ENCODE measurements at regions not wholly inside any gene's neighbourhood (a gene's known extent, or its start where the extent isn't known, plus 50 kb on each side); places are given as distances from the start of the nearest gene placed in this dataset.

DNA sequence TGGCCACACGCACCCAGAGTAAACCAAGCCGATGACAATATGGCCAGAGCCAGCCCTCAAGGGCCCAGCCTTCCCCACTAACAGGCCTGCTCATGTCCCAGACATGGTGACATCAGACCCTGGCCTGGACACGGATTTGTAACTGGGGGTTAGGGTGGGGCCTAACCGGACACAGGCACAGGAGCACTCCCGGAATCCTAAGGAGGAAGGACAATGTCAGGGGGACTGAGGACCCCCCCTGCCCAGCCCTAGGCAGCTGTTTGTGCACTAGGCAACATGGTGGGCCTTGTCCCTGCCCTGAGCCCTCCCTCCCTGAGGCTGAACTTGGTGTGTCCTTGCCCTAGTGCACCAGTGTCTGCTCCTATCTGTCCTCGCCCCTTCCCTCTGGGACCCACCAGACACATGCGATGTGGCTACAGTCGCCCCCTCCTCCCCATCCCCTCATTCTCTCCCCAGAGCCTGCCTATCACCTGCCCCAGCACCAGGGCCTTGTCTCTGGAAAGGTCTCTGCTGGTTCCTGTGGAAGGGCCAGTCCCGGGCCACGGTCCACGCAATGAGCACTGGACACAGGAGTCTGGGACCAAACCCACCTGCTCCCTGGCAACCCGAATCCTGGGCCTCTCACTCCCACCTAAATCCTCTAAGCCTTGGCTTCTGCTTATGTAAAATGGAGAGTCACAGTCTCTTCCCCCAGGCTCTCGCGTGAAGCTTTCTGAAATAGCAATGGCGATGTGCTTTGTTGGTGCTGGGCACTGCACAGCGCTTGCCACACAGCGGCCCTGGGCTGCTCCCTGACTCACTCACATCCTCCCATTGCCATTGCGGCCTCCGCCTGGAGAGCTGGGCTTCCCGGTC is 76.5 kb upstream of the RAB6C start:
- no peaks in the 10 kb centered on the region for H3K9me3 ChIP-seq (ENCODE audit: control insufficient read depth, insufficient read depth, low read length)
- no peak overlapping the region for H3K27ac ChIP-seq (ENCODE audit: low read depth, low read length)
- H3K4me3 ChIP-seq (ENCODE audit: low read depth, low read length) = no peak overlapping the region
- ChIA-PET CTCF (no interaction called here), POLR2A (no interaction called here)
- TF ChIP-seq, protein P1, sequence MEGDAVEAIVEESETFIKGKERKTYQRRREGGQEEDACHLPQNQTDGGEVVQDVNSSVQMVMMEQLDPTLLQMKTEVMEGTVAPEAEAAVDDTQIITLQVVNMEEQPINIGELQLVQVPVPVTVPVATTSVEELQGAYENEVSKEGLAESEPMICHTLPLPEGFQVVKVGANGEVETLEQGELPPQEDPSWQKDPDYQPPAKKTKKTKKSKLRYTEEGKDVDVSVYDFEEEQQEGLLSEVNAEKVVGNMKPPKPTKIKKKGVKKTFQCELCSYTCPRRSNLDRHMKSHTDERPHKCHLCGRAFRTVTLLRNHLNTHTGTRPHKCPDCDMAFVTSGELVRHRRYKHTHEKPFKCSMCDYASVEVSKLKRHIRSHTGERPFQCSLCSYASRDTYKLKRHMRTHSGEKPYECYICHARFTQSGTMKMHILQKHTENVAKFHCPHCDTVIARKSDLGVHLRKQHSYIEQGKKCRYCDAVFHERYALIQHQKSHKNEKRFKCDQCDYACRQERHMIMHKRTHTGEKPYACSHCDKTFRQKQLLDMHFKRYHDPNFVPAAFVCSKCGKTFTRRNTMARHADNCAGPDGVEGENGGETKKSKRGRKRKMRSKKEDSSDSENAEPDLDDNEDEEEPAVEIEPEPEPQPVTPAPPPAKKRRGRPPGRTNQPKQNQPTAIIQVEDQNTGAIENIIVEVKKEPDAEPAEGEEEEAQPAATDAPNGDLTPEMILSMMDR (IDR thresholded peaks at IDR 0.05; ENCODE audit: low read depth, low read length) = no peak
- DNase-seq (ENCODE audit: low read depth, low spot score) = no peak
- H3K27me3 ChIP-seq (ENCODE audit: control insufficient read depth, insufficient read depth, low read length) = no peaks in the 10 kb centered on the region

DNA sequence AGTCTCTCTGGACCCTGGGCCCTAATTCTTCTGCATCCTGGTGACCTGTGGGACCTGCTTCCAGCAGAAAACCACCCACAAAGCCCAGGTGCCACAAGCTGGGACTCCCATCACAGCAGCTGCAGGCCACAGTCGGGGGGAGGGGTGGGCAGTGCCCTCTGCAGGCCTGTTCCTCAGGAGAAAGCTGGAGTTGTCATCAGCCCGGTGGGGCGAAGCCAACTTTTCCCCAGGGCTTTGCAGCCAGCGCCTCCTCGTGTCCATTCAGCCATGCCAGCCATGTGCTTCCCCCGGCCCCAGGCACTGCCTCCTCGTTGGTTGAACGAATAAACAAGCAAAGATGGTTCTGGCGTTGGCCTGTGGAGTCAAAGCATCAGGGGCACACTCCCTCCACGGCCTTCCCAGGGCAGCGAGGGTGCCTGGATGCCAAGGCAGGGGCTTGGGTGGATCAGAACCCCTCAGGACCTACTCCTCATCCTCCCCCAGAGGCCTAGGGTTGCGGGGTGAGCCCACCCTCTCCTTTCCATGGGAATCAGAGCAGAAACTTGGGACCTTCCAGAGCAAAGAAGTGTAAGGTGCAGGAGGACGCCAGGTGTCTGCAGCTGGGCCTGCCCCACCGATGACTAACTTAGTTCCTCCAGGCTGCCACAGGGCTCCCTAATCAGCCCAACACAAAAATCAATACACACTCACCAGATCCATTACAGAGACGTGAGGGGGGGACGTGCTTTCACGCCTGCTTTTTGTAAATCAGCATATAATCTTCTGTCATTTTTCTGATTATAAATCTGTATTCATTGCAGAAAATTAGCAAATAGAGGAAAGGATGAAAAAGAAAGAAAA is 75.7 kb upstream of the RAB6C start:
- Histone ChIP-seq H3K27ac (ENCODE audit: low read depth, low read length) (no peak overlapping the region), H3K4me3 (ENCODE audit: low read depth, low read length) (no peak overlapping the region), H3K9me3 (ENCODE audit: control insufficient read depth, insufficient read depth, low read length) (no peaks in the 10 kb centered on the region), H3K27me3 (ENCODE audit: control insufficient read depth, insufficient read depth, low read length) (no peaks in the 10 kb centered on the region)
- TF ChIP-seq, protein P1 (IDR thresholded peaks at IDR 0.05; ENCODE audit: low read depth, low read length) = no peak
- ChIA-PET CTCF (no interaction called here), POLR2A (no interaction called here)
- no peak for DNase-seq (ENCODE audit: low read depth, low spot score)

DNA sequence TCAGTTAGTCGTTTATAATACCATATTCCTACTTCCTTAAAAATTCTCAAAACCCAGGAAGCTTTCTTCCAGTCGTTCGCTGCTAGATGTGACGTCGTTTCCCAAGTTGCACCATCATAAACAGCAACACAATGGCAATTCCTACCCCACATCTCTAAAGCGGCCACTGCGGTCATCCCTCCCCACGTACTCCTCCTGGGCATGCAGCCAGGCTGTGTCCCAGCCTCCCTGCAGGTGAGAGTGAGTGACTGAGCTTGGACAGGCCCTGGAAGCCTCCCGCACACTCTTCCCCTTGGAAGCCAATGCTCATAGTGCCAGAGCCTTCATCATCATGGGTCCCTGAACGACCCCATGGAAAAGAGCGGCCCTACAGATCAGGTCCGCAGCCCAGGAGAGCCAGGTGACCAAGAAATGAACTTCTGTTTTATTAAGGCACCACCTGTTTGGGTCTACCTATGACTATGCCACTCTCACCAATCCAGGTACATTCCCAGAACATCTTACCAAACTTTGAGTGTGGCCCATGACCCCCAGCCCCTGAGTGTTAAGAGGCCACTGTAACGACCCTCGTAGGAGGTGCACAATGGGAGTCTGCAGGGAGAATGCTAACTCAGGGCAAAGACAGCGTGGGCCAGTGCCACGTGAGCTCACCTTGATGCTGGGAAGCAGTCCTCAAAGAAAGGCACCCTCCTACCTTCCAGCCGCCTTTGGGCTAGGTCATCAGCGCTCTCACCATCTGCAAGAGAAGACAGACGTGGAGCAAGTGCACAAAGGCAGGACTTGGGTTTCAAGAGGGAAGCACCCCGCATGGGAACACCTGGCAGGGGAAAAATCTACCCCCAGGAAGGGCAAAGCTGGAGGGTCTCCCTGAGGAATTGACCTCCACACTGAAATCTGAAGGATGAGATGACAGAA is 74.7 kb upstream of the RAB6C start:
- CTCF ChIA-PET = no interaction called here

DNA sequence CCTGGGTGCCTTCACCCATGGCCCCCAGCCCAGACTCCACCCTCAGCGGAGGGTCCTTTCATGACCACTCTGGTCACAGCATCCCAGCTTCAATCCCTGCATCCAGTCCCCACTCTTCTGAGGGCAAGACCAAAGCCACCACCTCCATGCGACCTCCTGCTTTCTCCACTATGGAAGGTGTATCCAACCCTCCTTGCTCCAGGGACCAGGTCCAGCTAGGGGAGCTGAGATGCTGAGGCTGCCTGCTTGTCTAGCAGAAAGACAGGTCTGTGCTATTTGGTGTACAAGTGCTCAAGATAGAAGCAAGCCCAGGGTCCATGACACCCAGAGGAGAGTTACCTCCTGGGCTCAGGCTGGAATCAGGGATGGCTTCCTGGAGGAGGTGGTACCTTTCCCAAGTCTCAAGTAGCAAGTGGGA is 73.8 kb upstream of the RAB6C start:
- H3K27me3 ChIP-seq (ENCODE audit: control insufficient read depth, insufficient read depth, low read length) = no peaks in the 10 kb centered on the region
- H3K9me3 ChIP-seq (ENCODE audit: control insufficient read depth, insufficient read depth, low read length) = no peaks in the 10 kb centered on the region
- no peak for DNase-seq (ENCODE audit: low read depth, low spot score)
- POLR2A ChIA-PET = no interaction called here
- CTCF ChIA-PET = no interaction called here
- no peak overlapping the region for H3K4me3 ChIP-seq (ENCODE audit: low read depth, low read length)
- TF ChIP-seq, protein P1 (IDR thresholded peaks at IDR 0.05; ENCODE audit: low read depth, low read length) = no peak
- no peak overlapping the region for H3K27ac ChIP-seq (ENCODE audit: low read depth, low read length)

More for the DNA sequence above, 74.7 kb upstream of the RAB6C start:
- TF ChIP-seq, protein P1 (IDR thresholded peaks at IDR 0.05; ENCODE audit: low read depth, low read length) = no peak
- DNase-seq (ENCODE audit: low read depth, low spot score) = no peak
- no peaks in the 10 kb centered on the region for H3K27me3 ChIP-seq (ENCODE audit: control insufficient read depth, insufficient read depth, low read length)
- no peaks in the 10 kb centered on the region for H3K9me3 ChIP-seq (ENCODE audit: control insufficient read depth, insufficient read depth, low read length)
- POLR2A ChIA-PET = no interaction called here
- no peak overlapping the region for H3K4me3 ChIP-seq (ENCODE audit: low read depth, low read length)
- no peak overlapping the region for H3K27ac ChIP-seq (ENCODE audit: low read depth, low read length)

All from AG04450 (cell line).